ENCODE measurements at regions not wholly inside any gene's neighbourhood (a gene's known extent, or its start where the extent isn't known, plus 50 kb on each side); places are given as distances from the start of the nearest gene placed in this dataset.

- Histone ChIP-seq H3K36me3 (replicated peaks in 1 of 2; ENCODE audit: control insufficient read depth in 1 of 2, insufficient read depth in 2 of 2, low read length in 1 of 2) (no peaks in the 10 kb centered on the region), H3K4me1 (ENCODE audit: control insufficient read depth in 1 of 2, insufficient read depth in 2 of 2, low read depth in 1 of 2, low read length in 1 of 2) (no peaks in the 10 kb centered on the region), H3K9ac (no peak overlapping the region), H2AFZ (ENCODE audit: low read depth) (no peak overlapping the region), H3K9me3 (no peaks in the 10 kb centered on the region), H3K4me3 (ENCODE audit: low read depth in 2 of 2, low read length in 1 of 2) (no peak overlapping the region), H3K27ac (ENCODE audit: low read depth in 2 of 2, low read length in 1 of 2) (no peak overlapping the region), H3K79me2 (ENCODE audit: insufficient read depth) (no peaks in the 10 kb centered on the region), H3F3A (replicated peaks; ENCODE audit: insufficient read depth) (no peaks in the 10 kb centered on the region), H3K9me2 (no peaks in the 10 kb centered on the region), H3K27me3 (ENCODE audit: insufficient read depth) (no peaks in the 10 kb centered on the region), H3K4me2 (no peak overlapping the region), H4K20me1 (ENCODE audit: insufficient read depth) (no peaks in the 10 kb centered on the region)
- TF ChIP-seq GATA2 (CRISPR knock-in tag; IDR thresholded peaks at IDR 0.05) (no peak), ZBTB33 (IDR thresholded peaks at IDR 0.05; ENCODE audit: borderline replicate concordance, low read depth) (no peak), ELF1 (IDR thresholded peaks at IDR 0.05) (no peak), CHD2 (IDR thresholded peaks at IDR 0.05; ENCODE audit: low read length, partially characterized antibody) (no peak), SIN3A (IDR thresholded peaks at IDR 0.05; ENCODE audit: borderline replicate concordance, low read depth, low read length) (no peak)
- 23% methylated on average over 8 of the region's 8 CpGs for WGBS (ENCODE audit: low lambda C conversion rate)
- CTCF ChIA-PET: no interaction called here
- POLR2A ChIA-PET: no interaction called here
- no peak for DNase-seq
Measured at GRCh38 chr5:174987443-174988012, 263.1 kb downstream of the MSX2 start.

- ChIA-PET POLR2A (interaction anchor here (0.6 kb wide), 1 partner anchor 240 kb away, joined by 3 read pairs; no protein-coding TSS in a partner anchor), CTCF (no interaction called here)
- Histone ChIP-seq H3F3A (replicated peaks; ENCODE audit: insufficient read depth) (no peaks in the 10 kb centered on the region), H3K36me3 (replicated peaks in 1 of 2; ENCODE audit: control insufficient read depth in 1 of 2, insufficient read depth in 2 of 2, low read length in 1 of 2) (no peaks in the 10 kb centered on the region), H4K20me1 (ENCODE audit: insufficient read depth) (no peaks in the 10 kb centered on the region), H3K4me3 (ENCODE audit: low read depth in 2 of 2, low read length in 1 of 2) (no peak overlapping the region), H3K27ac (ENCODE audit: low read depth in 2 of 2, low read length in 1 of 2) (no peak overlapping the region), H3K4me2 (no peak overlapping the region), H3K9me2 (no peaks in the 10 kb centered on the region), H3K9ac (no peak overlapping the region), H3K79me2 (ENCODE audit: insufficient read depth) (no peaks in the 10 kb centered on the region), H2AFZ (ENCODE audit: low read depth) (no peak overlapping the region), H3K4me1 (ENCODE audit: control insufficient read depth in 1 of 2, insufficient read depth in 2 of 2, low read depth in 1 of 2, low read length in 1 of 2) (no peaks in the 10 kb centered on the region), H3K9me3 (no peaks in the 10 kb centered on the region), H3K27me3 (ENCODE audit: insufficient read depth) (no peaks in the 10 kb centered on the region)
- WGBS (ENCODE audit: low lambda C conversion rate): 56% methylated on average over 5 of the region's 5 CpGs
- TF ChIP-seq FOXM1 (IDR thresholded peaks at IDR 0.05; ENCODE audit: low read depth) (no peak), ZBTB33 (IDR thresholded peaks at IDR 0.05; ENCODE audit: borderline replicate concordance, low read depth) (no peak), POLR2AphosphoS5 (IDR thresholded peaks at IDR 0.05; ENCODE audit: low read depth, low read length) (no peak), MEF2A (IDR thresholded peaks at IDR 0.05; ENCODE audit: borderline replicate concordance, low read depth) (no peak), REST (IDR thresholded peaks at IDR 0.05; ENCODE audit: low read depth, low read length) (no peak), GATA2 (CRISPR knock-in tag; IDR thresholded peaks at IDR 0.05) (no peak), MAX (IDR thresholded peaks at IDR 0.05; ENCODE audit: low read depth) (no peak)
- no peak for DNase-seq
Measured at GRCh38 chr5:174984863-174985262, 260.5 kb downstream of the MSX2 start.

All from SK-N-SH (cell line).